Chondrocyte (in vitro differentiated cells): ENCODE measurements at regions not wholly inside any gene's neighbourhood (a gene's known extent, or its start where the extent isn't known, plus 50 kb on each side); places are given as distances from the start of the nearest gene placed in this dataset.

ENCODE experiments used
- DNase-seq: peaks from one replicate; pipeline ENCODE4 v3.0.0; 2021; ENCODE audit warnings: mixed read lengths, low spot score
- H3K27ac Mint-ChIP-seq: one replicate; pipeline ENCODE4 v1.8.0; 2021; ENCODE audit warnings: mild to moderate bottlenecking, moderate library complexity, mixed read lengths; ENCODE audit not compliant: unreplicated experiment
- H3K27me3 Mint-ChIP-seq: 2 replicates; pipeline ENCODE4 v1.8.0; 2021; ENCODE audit warnings: low read depth, mixed read lengths
- H3K36me3 Mint-ChIP-seq: 2 replicates; pipeline ENCODE4 v1.8.0; 2021; ENCODE audit warnings: low read depth, mixed read lengths
- H3K4me1 Mint-ChIP-seq: 2 replicates; pipeline ENCODE4 v1.8.0; 2021; ENCODE audit warnings: low read depth, mild to moderate bottlenecking, mixed read lengths
- H3K4me3 Mint-ChIP-seq: one replicate; pipeline ENCODE4 v1.8.0; 2021; ENCODE audit warnings: mild to moderate bottlenecking, moderate library complexity, mixed read lengths; ENCODE audit not compliant: unreplicated experiment
- H3K9me3 Mint-ChIP-seq: 2 replicates; pipeline ENCODE4 v1.8.0; 2021; ENCODE audit warnings: low read depth, mixed read lengths
- CTCF ChIP-seq: fragments of 200-600 bp; sonication (generic); IDR thresholded peaks from 2 replicates; pipeline ENCODE4 v1.5.0; 2021; ENCODE audit warnings: antibody characterized with exemption, mild to moderate bottlenecking, moderate library complexity

GRCh38 chr17:14595656-14596055 is 294.8 kb downstream of the HS3ST3B1 start:
- H3K4me1 Mint-ChIP-seq: no peaks in the 10 kb centered on the region
- no peak for DNase-seq
- H3K36me3 Mint-ChIP-seq: peaks cover 5% of the 10 kb centered on the region
- no peak overlapping the region for H3K4me3 Mint-ChIP-seq
- H3K27me3 Mint-ChIP-seq: peaks cover 3% of the 10 kb centered on the region
- H3K9me3 Mint-ChIP-seq: peaks cover 8% of the 10 kb centered on the region
- no peak for TF ChIP-seq CTCF
- no peak overlapping the region for H3K27ac Mint-ChIP-seq

GRCh38 chr17:14594690-14595089 is 293.8 kb downstream of the HS3ST3B1 start:
- H3K4me3 Mint-ChIP-seq: no peak overlapping the region
- TF ChIP-seq CTCF: no peak

GRCh38 chr17:14593956-14594355 is 293.1 kb downstream of the HS3ST3B1 start:
- H3K4me3 Mint-ChIP-seq: no peak overlapping the region
- H3K36me3 Mint-ChIP-seq: no peaks in the 10 kb centered on the region
- peaks cover 3% of the 10 kb centered on the region for H3K27me3 Mint-ChIP-seq
- H3K4me1 Mint-ChIP-seq: no peaks in the 10 kb centered on the region
- no peak for DNase-seq
- TF ChIP-seq CTCF: no peak
- no peak overlapping the region for H3K27ac Mint-ChIP-seq
- H3K9me3 Mint-ChIP-seq: no peaks in the 10 kb centered on the region

More at GRCh38 chr17:14594690-14595089, 293.8 kb downstream of the HS3ST3B1 start:
- H3K27me3 Mint-ChIP-seq: peaks cover 3% of the 10 kb centered on the region
- no peaks in the 10 kb centered on the region for H3K9me3 Mint-ChIP-seq
- H3K27ac Mint-ChIP-seq: no peak overlapping the region
- H3K36me3 Mint-ChIP-seq: no peaks in the 10 kb centered on the region
- no peaks in the 10 kb centered on the region for H3K4me1 Mint-ChIP-seq
- no peak for DNase-seq

GRCh38 chr17:14590459-14591250 is 289.8 kb downstream of the HS3ST3B1 start:
- Mint-ChIP-seq H3K4me3 (no peak overlapping the region), H3K36me3 (no peaks in the 10 kb centered on the region), H3K27me3 (no peaks in the 10 kb centered on the region), H3K9me3 (no peaks in the 10 kb centered on the region), H3K27ac (no peak overlapping the region), H3K4me1 (no peaks in the 10 kb centered on the region)
- no peak for DNase-seq
- no peak for TF ChIP-seq CTCF

GRCh38 chr17:14585099-14585498 is 284.2 kb downstream of the HS3ST3B1 start:
- H3K36me3 Mint-ChIP-seq: no peaks in the 10 kb centered on the region
- H3K4me3 Mint-ChIP-seq: no peak overlapping the region
- no peak for TF ChIP-seq CTCF
- DNase-seq: no peak
- no peaks in the 10 kb centered on the region for H3K9me3 Mint-ChIP-seq
- no peak overlapping the region for H3K27ac Mint-ChIP-seq
- peaks cover 8% of the 10 kb centered on the region for H3K4me1 Mint-ChIP-seq
- H3K27me3 Mint-ChIP-seq: no peaks in the 10 kb centered on the region
